ENCODE measurements at regions not wholly inside any gene's neighbourhood (a gene's known extent, or its start where the extent isn't known, plus 50 kb on each side); places are given as distances from the start of the nearest gene placed in this dataset.

- no peak for TF ChIP-seq BRCA1 (IDR thresholded peaks at IDR 0.05; ENCODE audit: low read depth, low read length)
- no peak for TF ChIP-seq CEBPB (IDR thresholded peaks at IDR 0.05; ENCODE audit: low read depth, low read length)
- TF ChIP-seq CTCF (IDR thresholded peaks at IDR 0.05; ENCODE audit: control extremely low read depth in 1 of 3, insufficient read depth in 1 of 3, low read depth in 1 of 3, low read length in 3 of 3), result no peak
- no peak for TF ChIP-seq EZH2 (IDR thresholded peaks at IDR 0.05; ENCODE audit: low read depth, low read length, severe bottlenecking)
- no peak for TF ChIP-seq POLR2A (IDR thresholded peaks at IDR 0.05; ENCODE audit: control extremely low read depth in 1 of 2, low read depth in 2 of 2, low read length in 2 of 2)
- TF ChIP-seq SIN3A (conservative IDR thresholded peaks at IDR 0.05 in 1 of 2, IDR thresholded peaks at IDR 0.05 in 1 of 2; ENCODE audit: low read depth in 1 of 2, low read length in 2 of 2), result no peak
- no peak for TF ChIP-seq ZNF274 (IDR thresholded peaks at IDR 0.05; ENCODE audit: borderline replicate concordance, extremely low read depth, low read length)
- no peak for TF ChIP-seq CREB1 (IDR thresholded peaks at IDR 0.05)
Measured at GRCh38 chr10:25761937-25762336, 172.1 kb upstream of the MYO3A start.
